ENCODE measurements at regions not wholly inside any gene's neighbourhood (a gene's known extent, or its start where the extent isn't known, plus 50 kb on each side); places are given as distances from the start of the nearest gene placed in this dataset.
A peak's percentile ranks its signal among the peaks of the same experiment; 100 is the strongest.

DNA sequence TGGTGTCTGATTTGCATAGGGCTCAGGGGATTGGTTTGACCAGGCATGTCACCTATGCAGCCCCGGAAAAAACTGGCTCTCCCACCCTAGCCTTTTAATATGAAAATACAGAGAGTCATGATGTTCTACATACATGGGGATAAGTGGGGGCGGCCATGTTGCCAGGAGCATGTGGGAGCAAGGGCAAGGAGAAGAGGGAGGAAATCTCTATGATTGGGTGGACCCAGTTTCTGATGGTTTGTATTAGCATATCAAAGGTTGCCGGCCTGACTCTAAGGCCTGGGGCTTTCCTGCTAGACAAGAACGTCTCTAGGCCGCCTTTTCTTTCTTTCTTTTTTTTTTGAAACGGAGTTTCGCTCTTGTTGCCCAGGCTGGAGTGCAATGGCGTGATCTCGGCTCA, 123.4 kb upstream of the CPSF6 start:
- ATAC-seq (peak; percentile 95), DNase-seq (ENCODE audit: low spot score) (peak; percentile 20)
- H3K4me3 Mint-ChIP-seq = no peak overlapping the region
- no peaks in the 10 kb centered on the region for H3K36me3 Mint-ChIP-seq
- H3K27me3 Mint-ChIP-seq (ENCODE audit: low read depth) = no peaks in the 10 kb centered on the region; the same call in 1 of the 2 replicates
- ChIA-PET CTCF (no interaction called here), POLR2A (no interaction called here)
- no peak overlapping the region for H3K27ac Mint-ChIP-seq
- TF ChIP-seq EMX1 (CRISPR knock-in tag; IDR thresholded peaks at IDR 0.05) = no peak
- no peak for TF ChIP-seq ZNF423 (CRISPR knock-in tag; IDR thresholded peaks at IDR 0.05)
- no peak for TF ChIP-seq NR2C2 (CRISPR knock-in tag; IDR thresholded peaks at IDR 0.05)
- TF ChIP-seq KAT7 (CRISPR knock-in tag; IDR thresholded peaks at IDR 0.05; ENCODE audit: borderline replicate concordance) = no peak
- no peak for TF ChIP-seq FOXK1 (CRISPR knock-in tag; IDR thresholded peaks at IDR 0.05)
- TF ChIP-seq, protein P1, sequence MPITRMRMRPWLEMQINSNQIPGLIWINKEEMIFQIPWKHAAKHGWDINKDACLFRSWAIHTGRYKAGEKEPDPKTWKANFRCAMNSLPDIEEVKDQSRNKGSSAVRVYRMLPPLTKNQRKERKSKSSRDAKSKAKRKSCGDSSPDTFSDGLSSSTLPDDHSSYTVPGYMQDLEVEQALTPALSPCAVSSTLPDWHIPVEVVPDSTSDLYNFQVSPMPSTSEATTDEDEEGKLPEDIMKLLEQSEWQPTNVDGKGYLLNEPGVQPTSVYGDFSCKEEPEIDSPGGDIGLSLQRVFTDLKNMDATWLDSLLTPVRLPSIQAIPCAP (CRISPR knock-in tag; IDR thresholded peaks at IDR 0.05) = no peak
- peaks cover 3% of the 10 kb centered on the region; the same call in 1 of the 2 replicates for H3K9me3 Mint-ChIP-seq
- H3K4me1 Mint-ChIP-seq = peaks cover 4% of the 10 kb centered on the region; the same call in 1 of the 2 replicates

DNA sequence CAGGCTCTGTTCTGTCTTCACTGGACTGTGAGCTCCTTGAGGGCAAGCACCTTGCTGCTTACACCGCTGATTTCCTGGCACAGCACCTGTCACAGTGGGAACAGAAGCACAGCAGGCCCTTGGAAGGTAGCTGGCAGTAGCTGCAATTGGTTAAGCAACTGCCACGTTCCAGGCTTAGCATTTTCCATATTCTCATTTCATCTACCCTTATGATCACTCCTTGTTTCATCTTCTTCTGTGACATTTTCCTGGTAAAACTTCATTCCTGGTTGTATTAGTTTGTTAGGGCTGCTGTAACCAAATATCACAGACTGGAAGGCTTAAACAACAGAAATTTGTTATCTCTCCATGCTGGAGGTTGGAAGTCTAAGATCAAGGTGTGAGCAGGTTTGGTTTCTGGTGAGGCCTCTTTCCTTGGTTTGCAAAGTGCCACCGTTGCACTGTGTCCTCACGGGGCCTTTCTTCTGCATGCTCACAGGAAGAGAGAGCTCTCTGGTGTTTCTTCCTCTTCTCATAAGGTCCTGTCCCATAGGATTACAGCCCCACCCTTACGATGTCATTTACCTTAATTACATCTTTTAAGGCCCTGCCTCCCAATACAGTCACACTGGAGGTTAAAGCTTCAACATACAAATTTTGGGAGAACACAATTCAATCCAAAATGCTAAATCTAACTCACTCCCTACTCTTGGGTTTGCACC, 121.7 kb upstream of the CPSF6 start:
- DNase-seq (ENCODE audit: low spot score) (no peak), ATAC-seq (no peak)
- Mint-ChIP-seq H3K4me1 (peaks cover 6% of the 10 kb centered on the region; the same call in 1 of the 2 replicates), H3K36me3 (no peaks in the 10 kb centered on the region), H3K9me3 (peaks cover 3% of the 10 kb centered on the region; the same call in 1 of the 2 replicates), H3K27me3 (ENCODE audit: low read depth) (no peaks in the 10 kb centered on the region; the same call in 1 of the 2 replicates), H3K4me3 (no peak overlapping the region), H3K27ac (no peak overlapping the region)
- TF ChIP-seq ZNF423 (CRISPR knock-in tag; IDR thresholded peaks at IDR 0.05) (no peak), ZBTB43 (CRISPR knock-in tag; IDR thresholded peaks at IDR 0.05) (no peak), CREB1 (CRISPR knock-in tag; IDR thresholded peaks at IDR 0.05) (no peak), ZNF263 (CRISPR knock-in tag; IDR thresholded peaks at IDR 0.05; ENCODE audit: low read depth) (no peak), GRHL2 (CRISPR knock-in tag; IDR thresholded peaks at IDR 0.05; ENCODE audit: insufficient replicate concordance, severe bottlenecking) (no peak), NR3C1 (CRISPR knock-in tag; conservative IDR thresholded peaks at IDR 0.05; ENCODE audit: low read depth) (no peak), NFE2L1 (CRISPR knock-in tag; IDR thresholded peaks at IDR 0.05) (no peak), ATF1 (CRISPR knock-in tag; IDR thresholded peaks at IDR 0.05) (no peak), ESRRA (CRISPR knock-in tag; IDR thresholded peaks at IDR 0.05; ENCODE audit: borderline replicate concordance) (no peak)
- POLR2A ChIA-PET = no interaction called here
- CTCF ChIA-PET = interaction anchor here (0.6 kb wide), 1 partner anchor 194 kb away, joined by 3 read pairs; no protein-coding TSS in a partner anchor

DNA sequence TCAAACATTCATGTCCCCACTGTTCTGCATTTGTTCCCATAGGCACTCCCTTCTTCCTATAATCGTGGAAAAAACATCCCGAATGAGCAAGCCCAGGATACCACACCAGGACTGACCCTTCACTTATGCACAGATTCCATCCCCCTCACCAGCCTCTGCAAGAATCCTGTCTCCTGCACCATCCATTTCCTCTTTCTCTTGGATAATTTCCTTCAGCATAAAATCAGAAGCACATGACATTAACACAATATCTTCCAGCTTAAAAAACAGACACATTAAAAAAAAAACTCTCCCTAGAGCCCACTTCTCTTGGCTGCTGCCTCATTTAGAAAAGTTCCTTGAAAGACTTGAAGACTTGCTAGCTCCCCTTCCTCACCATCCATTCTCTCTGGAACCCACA, 120.9 kb upstream of the CPSF6 start:
- no peak for TF ChIP-seq JAZF1 (CRISPR knock-in tag; IDR thresholded peaks at IDR 0.05)
- no peak for TF ChIP-seq ZMAT4 (CRISPR knock-in tag; IDR thresholded peaks at IDR 0.05)
- no peak for TF ChIP-seq CREM (CRISPR knock-in tag; IDR thresholded peaks at IDR 0.05)
- TF ChIP-seq, protein P1 (CRISPR knock-in tag; IDR thresholded peaks at IDR 0.05) = no peak
- TF ChIP-seq, protein P2, sequence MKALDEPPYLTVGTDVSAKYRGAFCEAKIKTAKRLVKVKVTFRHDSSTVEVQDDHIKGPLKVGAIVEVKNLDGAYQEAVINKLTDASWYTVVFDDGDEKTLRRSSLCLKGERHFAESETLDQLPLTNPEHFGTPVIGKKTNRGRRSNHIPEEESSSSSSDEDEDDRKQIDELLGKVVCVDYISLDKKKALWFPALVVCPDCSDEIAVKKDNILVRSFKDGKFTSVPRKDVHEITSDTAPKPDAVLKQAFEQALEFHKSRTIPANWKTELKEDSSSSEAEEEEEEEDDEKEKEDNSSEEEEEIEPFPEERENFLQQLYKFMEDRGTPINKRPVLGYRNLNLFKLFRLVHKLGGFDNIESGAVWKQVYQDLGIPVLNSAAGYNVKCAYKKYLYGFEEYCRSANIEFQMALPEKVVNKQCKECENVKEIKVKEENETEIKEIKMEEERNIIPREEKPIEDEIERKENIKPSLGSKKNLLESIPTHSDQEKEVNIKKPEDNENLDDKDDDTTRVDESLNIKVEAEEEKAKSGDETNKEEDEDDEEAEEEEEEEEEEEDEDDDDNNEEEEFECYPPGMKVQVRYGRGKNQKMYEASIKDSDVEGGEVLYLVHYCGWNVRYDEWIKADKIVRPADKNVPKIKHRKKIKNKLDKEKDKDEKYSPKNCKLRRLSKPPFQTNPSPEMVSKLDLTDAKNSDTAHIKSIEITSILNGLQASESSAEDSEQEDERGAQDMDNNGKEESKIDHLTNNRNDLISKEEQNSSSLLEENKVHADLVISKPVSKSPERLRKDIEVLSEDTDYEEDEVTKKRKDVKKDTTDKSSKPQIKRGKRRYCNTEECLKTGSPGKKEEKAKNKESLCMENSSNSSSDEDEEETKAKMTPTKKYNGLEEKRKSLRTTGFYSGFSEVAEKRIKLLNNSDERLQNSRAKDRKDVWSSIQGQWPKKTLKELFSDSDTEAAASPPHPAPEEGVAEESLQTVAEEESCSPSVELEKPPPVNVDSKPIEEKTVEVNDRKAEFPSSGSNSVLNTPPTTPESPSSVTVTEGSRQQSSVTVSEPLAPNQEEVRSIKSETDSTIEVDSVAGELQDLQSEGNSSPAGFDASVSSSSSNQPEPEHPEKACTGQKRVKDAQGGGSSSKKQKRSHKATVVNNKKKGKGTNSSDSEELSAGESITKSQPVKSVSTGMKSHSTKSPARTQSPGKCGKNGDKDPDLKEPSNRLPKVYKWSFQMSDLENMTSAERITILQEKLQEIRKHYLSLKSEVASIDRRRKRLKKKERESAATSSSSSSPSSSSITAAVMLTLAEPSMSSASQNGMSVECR (CRISPR knock-in tag; IDR thresholded peaks at IDR 0.05; ENCODE audit: borderline replicate concordance) = no peak
- Mint-ChIP-seq H3K27ac (no peak overlapping the region), H3K9me3 (peaks cover 3% of the 10 kb centered on the region; the same call in 1 of the 2 replicates), H3K4me3 (no peak overlapping the region), H3K27me3 (ENCODE audit: low read depth) (no peaks in the 10 kb centered on the region; the same call in 1 of the 2 replicates), H3K4me1 (peaks cover 6% of the 10 kb centered on the region; the same call in 1 of the 2 replicates), H3K36me3 (no peaks in the 10 kb centered on the region)
- no peak for DNase-seq (ENCODE audit: low spot score)
- ChIA-PET POLR2A (no interaction called here), CTCF (no interaction called here)
- no peak for ATAC-seq
